Body of pancreas (tissue), 4 donors: ENCODE measurements at regions not wholly inside any gene's neighbourhood (a gene's known extent, or its start where the extent isn't known, plus 50 kb on each side); places are given as distances from the start of the nearest gene placed in this dataset.

ENCODE experiments used
- POLR2A ChIP-seq, 3 donors: fragments of 450-650 bp; IDR thresholded peaks; one replicate each; pipeline ENCODE4 v1.6.1; 2016; ENCODE audit warnings: antibody characterized with exemption in 3 of 3, mild to moderate bottlenecking in 2 of 3
- TF ChIP-seq, protein P1 (sequence below), 7 experiments: fragments of 450-650 bp in 4 of 7; fragments of 200-600 bp in 3 of 7; sonication (generic) in 3 of 7; IDR thresholded peaks; one replicate each; pipeline ENCODE4 v1.5.1; 2016 to 2019; ENCODE audit warnings: antibody characterized with exemption in 7 of 7

DNA sequence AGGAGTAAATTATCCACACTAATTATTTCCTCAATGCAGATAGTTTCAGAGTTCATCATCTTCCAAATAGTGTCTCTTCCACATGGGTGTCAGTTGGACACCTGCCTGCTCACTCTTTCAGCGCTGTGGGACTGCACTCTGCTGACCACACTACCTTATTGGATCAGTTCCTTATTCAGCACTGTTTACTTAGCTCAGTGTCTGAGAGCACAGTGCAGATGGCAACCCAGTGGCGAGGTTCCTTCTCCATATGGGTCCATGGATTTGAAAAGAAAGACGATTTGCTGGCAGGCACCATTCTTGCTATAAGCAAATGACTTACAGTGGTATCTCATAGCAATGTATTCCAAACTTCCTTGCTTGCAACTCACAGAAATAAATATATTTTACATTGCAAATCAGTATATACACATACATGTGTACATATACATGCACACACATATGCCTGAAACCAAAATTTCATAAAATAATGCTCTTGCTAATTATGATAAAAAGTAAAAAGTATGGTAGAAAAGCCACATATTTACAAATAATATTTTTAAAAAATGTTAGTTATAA, 354.8 kb downstream of the INSIG2 start:
- TF ChIP-seq, protein P1, sequence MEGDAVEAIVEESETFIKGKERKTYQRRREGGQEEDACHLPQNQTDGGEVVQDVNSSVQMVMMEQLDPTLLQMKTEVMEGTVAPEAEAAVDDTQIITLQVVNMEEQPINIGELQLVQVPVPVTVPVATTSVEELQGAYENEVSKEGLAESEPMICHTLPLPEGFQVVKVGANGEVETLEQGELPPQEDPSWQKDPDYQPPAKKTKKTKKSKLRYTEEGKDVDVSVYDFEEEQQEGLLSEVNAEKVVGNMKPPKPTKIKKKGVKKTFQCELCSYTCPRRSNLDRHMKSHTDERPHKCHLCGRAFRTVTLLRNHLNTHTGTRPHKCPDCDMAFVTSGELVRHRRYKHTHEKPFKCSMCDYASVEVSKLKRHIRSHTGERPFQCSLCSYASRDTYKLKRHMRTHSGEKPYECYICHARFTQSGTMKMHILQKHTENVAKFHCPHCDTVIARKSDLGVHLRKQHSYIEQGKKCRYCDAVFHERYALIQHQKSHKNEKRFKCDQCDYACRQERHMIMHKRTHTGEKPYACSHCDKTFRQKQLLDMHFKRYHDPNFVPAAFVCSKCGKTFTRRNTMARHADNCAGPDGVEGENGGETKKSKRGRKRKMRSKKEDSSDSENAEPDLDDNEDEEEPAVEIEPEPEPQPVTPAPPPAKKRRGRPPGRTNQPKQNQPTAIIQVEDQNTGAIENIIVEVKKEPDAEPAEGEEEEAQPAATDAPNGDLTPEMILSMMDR (IDR thresholded peaks at IDR 0.05) = no peak
- no peak for TF ChIP-seq POLR2A (IDR thresholded peaks at IDR 0.05)
